ENCODE measurements at regions not wholly inside any gene's neighbourhood (a gene's known extent, or its start where the extent isn't known, plus 50 kb on each side); places are given as distances from the start of the nearest gene placed in this dataset.

- Histone ChIP-seq H2AFZ (ENCODE audit: insufficient read depth, low read depth, low read length, poor library complexity, severe bottlenecking) (no peak overlapping the region), H3K27me3 (replicated peaks in 1 of 4; ENCODE audit: control extremely low read depth in 1 of 4, control insufficient read depth in 3 of 4, insufficient read depth in 4 of 4, low read length in 3 of 4) (no peaks in the 10 kb centered on the region), H3K79me2 (ENCODE audit: control insufficient read depth, insufficient read depth, low read length) (no peaks in the 10 kb centered on the region), H4K20me1 (ENCODE audit: control insufficient read depth, insufficient read depth, low read length, poor library complexity, severe bottlenecking) (no peaks in the 10 kb centered on the region), H3K9me3 (ENCODE audit: control extremely low read depth in 1 of 3, control insufficient read depth in 2 of 3, insufficient read depth in 1 of 3, low read length in 2 of 3) (no peaks in the 10 kb centered on the region), H3K4me1 (ENCODE audit: control insufficient read depth in 2 of 2, insufficient read depth in 2 of 2, low read length in 2 of 2) (no peaks in the 10 kb centered on the region), H3K27ac (ENCODE audit: low read length in 2 of 2) (no peak overlapping the region), H3K4me2 (replicated peaks; ENCODE audit: low read depth, low read length, poor library complexity, severe bottlenecking) (no peak overlapping the region), H3K4me3 (ENCODE audit: control extremely low read depth in 1 of 5, extremely low read depth in 1 of 5, insufficient read depth in 1 of 5, low read depth in 2 of 5, low read length in 4 of 5) (no peak overlapping the region), H3K9ac (ENCODE audit: low read length) (no peak overlapping the region), H3K36me3 (replicated peaks in 1 of 2; ENCODE audit: control extremely low read depth in 1 of 2, control insufficient read depth in 1 of 2, extremely low read depth in 1 of 2, insufficient read depth in 2 of 2, low read length in 1 of 2) (no peaks in the 10 kb centered on the region)
- H3K9me3 Mint-ChIP-seq (ENCODE audit: insufficient read depth): no peaks in the 10 kb centered on the region
- intact Hi-C loops (cut with micrococcal nuclease): no loop called here
- no peak for DNase-seq
- H3K27ac Mint-ChIP-seq: no peak overlapping the region
- no peak for ATAC-seq (ENCODE audit: low read depth)
- WGBS (ENCODE audit: insufficient coverage): no CpG with 5 or more reads among the region's 2 CpGs
- TF ChIP-seq CTCF (IDR thresholded peaks at IDR 0.05): no peak
- no peak for TF ChIP-seq EZH2 (IDR thresholded peaks at IDR 0.05; ENCODE audit: borderline replicate concordance, insufficient read depth, low read depth, low read length, poor library complexity, severe bottlenecking)
- H3K27me3 Mint-ChIP-seq: no peaks in the 10 kb centered on the region
- H3K4me1 Mint-ChIP-seq: no peaks in the 10 kb centered on the region
- ChIA-PET POLR2A (no interaction called here), CTCF (no interaction called here)
- H3K4me3 Mint-ChIP-seq: no peak overlapping the region
Observed at GRCh38 chr1:70856201-70856600, 191.4 kb downstream of the PTGER3 start.

- no CpG with 5 or more reads among the region's 1 CpG for WGBS (ENCODE audit: insufficient coverage)
- Histone ChIP-seq H3K4me1 (ENCODE audit: control insufficient read depth in 2 of 2, insufficient read depth in 2 of 2, low read length in 2 of 2) (no peaks in the 10 kb centered on the region), H3K79me2 (ENCODE audit: control insufficient read depth, insufficient read depth, low read length) (no peaks in the 10 kb centered on the region), H3K9me3 (ENCODE audit: control extremely low read depth in 1 of 3, control insufficient read depth in 2 of 3, insufficient read depth in 1 of 3, low read length in 2 of 3) (no peaks in the 10 kb centered on the region), H3K9ac (ENCODE audit: low read length) (no peak overlapping the region), H3K27me3 (replicated peaks in 1 of 4; ENCODE audit: control extremely low read depth in 1 of 4, control insufficient read depth in 3 of 4, insufficient read depth in 4 of 4, low read length in 3 of 4) (no peaks in the 10 kb centered on the region), H3K4me3 (ENCODE audit: control extremely low read depth in 1 of 5, extremely low read depth in 1 of 5, insufficient read depth in 1 of 5, low read depth in 2 of 5, low read length in 4 of 5) (no peak overlapping the region), H4K20me1 (ENCODE audit: control insufficient read depth, insufficient read depth, low read length, poor library complexity, severe bottlenecking) (no peaks in the 10 kb centered on the region), H3K27ac (ENCODE audit: low read length in 2 of 2) (no peak overlapping the region), H3K4me2 (replicated peaks; ENCODE audit: low read depth, low read length, poor library complexity, severe bottlenecking) (no peak overlapping the region), H2AFZ (ENCODE audit: insufficient read depth, low read depth, low read length, poor library complexity, severe bottlenecking) (no peak overlapping the region), H3K36me3 (replicated peaks in 1 of 2; ENCODE audit: control extremely low read depth in 1 of 2, control insufficient read depth in 1 of 2, extremely low read depth in 1 of 2, insufficient read depth in 2 of 2, low read length in 1 of 2) (no peaks in the 10 kb centered on the region)
- no peak for ATAC-seq (ENCODE audit: low read depth)
- H3K4me1 Mint-ChIP-seq: no peaks in the 10 kb centered on the region
- no peak overlapping the region for H3K4me3 Mint-ChIP-seq
- TF ChIP-seq EZH2 (IDR thresholded peaks at IDR 0.05; ENCODE audit: borderline replicate concordance, insufficient read depth, low read depth, low read length, poor library complexity, severe bottlenecking) (no peak), CTCF (IDR thresholded peaks at IDR 0.05) (no peak)
- POLR2A ChIA-PET: no interaction called here
- intact Hi-C loops (cut with micrococcal nuclease): no loop called here
- no peaks in the 10 kb centered on the region for H3K27me3 Mint-ChIP-seq
- DNase-seq: no peak
- no peaks in the 10 kb centered on the region for H3K9me3 Mint-ChIP-seq (ENCODE audit: insufficient read depth)
- no peak overlapping the region for H3K27ac Mint-ChIP-seq
- CTCF ChIA-PET: no interaction called here
Observed at GRCh38 chr1:70863239-70863638, 184.4 kb downstream of the PTGER3 start.
